ENCODE measurements at regions not wholly inside any gene's neighbourhood (a gene's known extent, or its start where the extent isn't known, plus 50 kb on each side); places are given as distances from the start of the nearest gene placed in this dataset.

- no peak for TF ChIP-seq SIN3A (IDR thresholded peaks at IDR 0.05; ENCODE audit: borderline replicate concordance, insufficient read depth, low read length)
- TF ChIP-seq TAF1 (IDR thresholded peaks at IDR 0.05; ENCODE audit: borderline replicate concordance, insufficient read depth, low read length), result no peak
- TF ChIP-seq, protein P1, sequence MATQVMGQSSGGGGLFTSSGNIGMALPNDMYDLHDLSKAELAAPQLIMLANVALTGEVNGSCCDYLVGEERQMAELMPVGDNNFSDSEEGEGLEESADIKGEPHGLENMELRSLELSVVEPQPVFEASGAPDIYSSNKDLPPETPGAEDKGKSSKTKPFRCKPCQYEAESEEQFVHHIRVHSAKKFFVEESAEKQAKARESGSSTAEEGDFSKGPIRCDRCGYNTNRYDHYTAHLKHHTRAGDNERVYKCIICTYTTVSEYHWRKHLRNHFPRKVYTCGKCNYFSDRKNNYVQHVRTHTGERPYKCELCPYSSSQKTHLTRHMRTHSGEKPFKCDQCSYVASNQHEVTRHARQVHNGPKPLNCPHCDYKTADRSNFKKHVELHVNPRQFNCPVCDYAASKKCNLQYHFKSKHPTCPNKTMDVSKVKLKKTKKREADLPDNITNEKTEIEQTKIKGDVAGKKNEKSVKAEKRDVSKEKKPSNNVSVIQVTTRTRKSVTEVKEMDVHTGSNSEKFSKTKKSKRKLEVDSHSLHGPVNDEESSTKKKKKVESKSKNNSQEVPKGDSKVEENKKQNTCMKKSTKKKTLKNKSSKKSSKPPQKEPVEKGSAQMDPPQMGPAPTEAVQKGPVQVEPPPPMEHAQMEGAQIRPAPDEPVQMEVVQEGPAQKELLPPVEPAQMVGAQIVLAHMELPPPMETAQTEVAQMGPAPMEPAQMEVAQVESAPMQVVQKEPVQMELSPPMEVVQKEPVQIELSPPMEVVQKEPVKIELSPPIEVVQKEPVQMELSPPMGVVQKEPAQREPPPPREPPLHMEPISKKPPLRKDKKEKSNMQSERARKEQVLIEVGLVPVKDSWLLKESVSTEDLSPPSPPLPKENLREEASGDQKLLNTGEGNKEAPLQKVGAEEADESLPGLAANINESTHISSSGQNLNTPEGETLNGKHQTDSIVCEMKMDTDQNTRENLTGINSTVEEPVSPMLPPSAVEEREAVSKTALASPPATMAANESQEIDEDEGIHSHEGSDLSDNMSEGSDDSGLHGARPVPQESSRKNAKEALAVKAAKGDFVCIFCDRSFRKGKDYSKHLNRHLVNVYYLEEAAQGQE (IDR thresholded peaks at IDR 0.05; ENCODE audit: insufficient read depth in 1 of 2, low read depth in 2 of 2, low read length in 2 of 2), result no peak
- no peak for TF ChIP-seq POLR2AphosphoS5 (IDR thresholded peaks at IDR 0.05; ENCODE audit: low read depth, low read length)
- TF ChIP-seq FOXP2 (optimal IDR thresholded peaks at IDR 0.05; ENCODE audit: borderline replicate concordance, extremely low read depth, extremely low read length, insufficient read depth), result no peak
These were observed 272.6 kb downstream of the ZEB1 start for GRCh38 chr10:31591569-31591968.

GRCh38 chr10:31590023-31590800 is 271.2 kb downstream of the ZEB1 start:
- TF ChIP-seq TAF1 (IDR thresholded peaks at IDR 0.05; ENCODE audit: borderline replicate concordance, insufficient read depth, low read length), result no peak
- no peak for TF ChIP-seq SIN3A (IDR thresholded peaks at IDR 0.05; ENCODE audit: borderline replicate concordance, insufficient read depth, low read length)
- TF ChIP-seq, protein P1 (IDR thresholded peaks at IDR 0.05; ENCODE audit: insufficient read depth in 1 of 2, low read depth in 2 of 2, low read length in 2 of 2), result no peak
- TF ChIP-seq FOXP2 (optimal IDR thresholded peaks at IDR 0.05; ENCODE audit: borderline replicate concordance, extremely low read depth, extremely low read length, insufficient read depth), result no peak
- no peak for TF ChIP-seq POLR2AphosphoS5 (IDR thresholded peaks at IDR 0.05; ENCODE audit: low read depth, low read length)

DNA sequence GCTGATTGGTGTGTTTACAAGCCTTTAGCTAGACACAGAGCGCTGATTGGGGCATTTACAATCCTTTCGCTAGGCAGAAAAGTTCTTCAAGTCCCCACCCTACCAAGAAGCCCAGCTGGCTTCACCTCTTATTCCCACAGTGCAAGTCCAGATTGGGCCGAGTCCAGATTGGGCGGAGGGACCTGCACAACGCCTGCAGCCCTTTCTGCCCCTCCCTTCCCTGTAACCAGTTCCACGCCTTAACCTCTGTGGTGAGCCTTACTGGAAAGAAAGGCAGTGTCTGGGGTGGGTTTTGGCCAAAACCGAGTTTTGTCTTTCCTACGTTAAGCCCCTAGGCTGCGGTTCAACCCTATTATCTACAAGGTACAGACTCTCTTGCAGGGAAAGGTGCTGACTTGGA is 268.7 kb downstream of the ZEB1 start:
- TF ChIP-seq SIN3A (IDR thresholded peaks at IDR 0.05; ENCODE audit: borderline replicate concordance, insufficient read depth, low read length), result no peak
- no peak for TF ChIP-seq FOXP2 (optimal IDR thresholded peaks at IDR 0.05; ENCODE audit: borderline replicate concordance, extremely low read depth, extremely low read length, insufficient read depth)
- TF ChIP-seq, protein P1 (IDR thresholded peaks at IDR 0.05; ENCODE audit: insufficient read depth in 1 of 2, low read depth in 2 of 2, low read length in 2 of 2), result no peak
- TF ChIP-seq TAF1 (IDR thresholded peaks at IDR 0.05; ENCODE audit: borderline replicate concordance, insufficient read depth, low read length), result no peak
- TF ChIP-seq POLR2AphosphoS5 (IDR thresholded peaks at IDR 0.05; ENCODE audit: low read depth, low read length), result no peak

DNA sequence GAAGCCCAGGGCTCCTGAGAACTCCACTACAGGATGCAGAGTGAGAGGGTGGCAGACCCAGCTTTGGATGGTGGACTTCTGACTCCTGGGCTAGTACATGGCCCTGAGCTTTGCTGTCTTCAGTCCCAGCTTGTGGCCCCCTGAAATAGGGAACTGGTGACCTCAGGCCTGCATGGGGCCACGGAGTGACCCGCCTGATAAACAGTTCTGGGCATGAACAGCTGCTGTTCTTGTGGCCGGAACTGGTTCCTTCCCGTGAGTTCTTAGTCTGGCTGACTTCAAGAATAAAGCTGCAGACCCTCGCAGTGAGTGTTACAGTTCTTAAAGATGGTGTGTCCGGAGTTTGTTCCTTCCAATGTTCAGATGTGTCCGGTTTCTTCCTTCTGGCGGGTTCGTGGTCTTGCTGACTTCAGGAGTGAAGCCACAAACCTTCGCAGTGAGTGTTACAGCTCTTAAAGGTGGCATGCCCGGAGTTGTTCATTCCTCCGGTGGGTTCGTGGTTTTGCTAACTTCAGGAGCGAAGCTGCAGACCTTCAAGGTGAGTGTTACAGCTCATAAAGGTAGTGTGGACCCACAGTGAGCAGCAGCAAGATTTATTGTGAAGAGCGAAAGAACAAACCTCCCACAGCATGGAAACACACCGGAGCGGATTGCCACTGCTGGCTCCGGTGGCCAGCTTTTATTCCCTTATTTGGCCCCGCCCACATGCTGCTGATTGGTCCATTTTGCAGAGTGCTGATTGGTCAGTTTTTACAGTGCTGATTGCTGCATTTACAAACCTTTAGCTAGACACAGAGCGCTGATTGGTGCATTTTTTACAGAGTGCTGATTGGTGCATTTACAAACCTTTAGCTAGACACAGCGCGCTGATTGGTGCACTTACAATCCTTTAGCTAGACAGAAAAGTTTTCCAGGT is 268.0 kb downstream of the ZEB1 start:
- TF ChIP-seq POLR2AphosphoS5 (IDR thresholded peaks at IDR 0.05; ENCODE audit: low read depth, low read length), result no peak
- no peak for TF ChIP-seq SIN3A (IDR thresholded peaks at IDR 0.05; ENCODE audit: borderline replicate concordance, insufficient read depth, low read length)
- TF ChIP-seq FOXP2 (optimal IDR thresholded peaks at IDR 0.05; ENCODE audit: borderline replicate concordance, extremely low read depth, extremely low read length, insufficient read depth), result no peak
- TF ChIP-seq TAF1 (IDR thresholded peaks at IDR 0.05; ENCODE audit: borderline replicate concordance, insufficient read depth, low read length), result no peak
- TF ChIP-seq, protein P1 (IDR thresholded peaks at IDR 0.05; ENCODE audit: insufficient read depth in 1 of 2, low read depth in 2 of 2, low read length in 2 of 2), result no peak

Measured in PFSK-1 (cell line).